ENCODE measurements at regions not wholly inside any gene's neighbourhood (a gene's known extent, or its start where the extent isn't known, plus 50 kb on each side); places are given as distances from the start of the nearest gene placed in this dataset.

DNA sequence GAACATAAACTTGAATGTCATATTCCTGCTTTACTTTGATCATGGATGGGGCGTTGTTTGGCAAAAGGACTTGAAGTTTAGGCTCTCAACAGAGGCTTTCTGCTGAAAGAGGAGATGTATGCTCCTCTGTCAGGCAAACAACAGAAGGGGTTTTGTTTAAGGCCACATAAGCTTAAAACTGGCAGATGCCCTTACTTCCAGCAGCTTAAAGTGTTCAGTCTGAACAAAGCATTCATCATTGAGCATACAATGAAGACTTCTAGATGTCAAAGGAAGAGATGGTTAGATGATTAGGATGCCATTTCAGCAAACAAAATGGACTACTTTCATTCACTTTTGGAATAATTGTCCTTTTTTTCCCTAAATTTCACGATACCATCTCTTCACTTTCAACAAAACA, 484.5 kb downstream of the SLITRK6 start:
- TF ChIP-seq, protein P1, sequence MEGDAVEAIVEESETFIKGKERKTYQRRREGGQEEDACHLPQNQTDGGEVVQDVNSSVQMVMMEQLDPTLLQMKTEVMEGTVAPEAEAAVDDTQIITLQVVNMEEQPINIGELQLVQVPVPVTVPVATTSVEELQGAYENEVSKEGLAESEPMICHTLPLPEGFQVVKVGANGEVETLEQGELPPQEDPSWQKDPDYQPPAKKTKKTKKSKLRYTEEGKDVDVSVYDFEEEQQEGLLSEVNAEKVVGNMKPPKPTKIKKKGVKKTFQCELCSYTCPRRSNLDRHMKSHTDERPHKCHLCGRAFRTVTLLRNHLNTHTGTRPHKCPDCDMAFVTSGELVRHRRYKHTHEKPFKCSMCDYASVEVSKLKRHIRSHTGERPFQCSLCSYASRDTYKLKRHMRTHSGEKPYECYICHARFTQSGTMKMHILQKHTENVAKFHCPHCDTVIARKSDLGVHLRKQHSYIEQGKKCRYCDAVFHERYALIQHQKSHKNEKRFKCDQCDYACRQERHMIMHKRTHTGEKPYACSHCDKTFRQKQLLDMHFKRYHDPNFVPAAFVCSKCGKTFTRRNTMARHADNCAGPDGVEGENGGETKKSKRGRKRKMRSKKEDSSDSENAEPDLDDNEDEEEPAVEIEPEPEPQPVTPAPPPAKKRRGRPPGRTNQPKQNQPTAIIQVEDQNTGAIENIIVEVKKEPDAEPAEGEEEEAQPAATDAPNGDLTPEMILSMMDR (IDR thresholded peaks at IDR 0.05), result no peak
- no peak for TF ChIP-seq POLR2A (IDR thresholded peaks at IDR 0.05)
